ENCODE measurements at regions not wholly inside any gene's neighbourhood (a gene's known extent, or its start where the extent isn't known, plus 50 kb on each side); places are given as distances from the start of the nearest gene placed in this dataset.

GRCh38 chr4:71268166-71268565 lies 70.7 kb upstream of the SLC4A4 start:
- Histone ChIP-seq H3K4me3 (ENCODE audit: low read depth, low read length, poor library complexity, severe bottlenecking) (no peak overlapping the region), H3K4me1 (ENCODE audit: insufficient read depth, low read length, poor library complexity, severe bottlenecking) (no peaks in the 10 kb centered on the region), H3K9me2 (ENCODE audit: insufficient read depth, low read length) (no peaks in the 10 kb centered on the region), H2AFZ (ENCODE audit: low read length) (no peak overlapping the region), H3K36me3 (ENCODE audit: insufficient read depth, low read length) (no peaks in the 10 kb centered on the region), H3K27ac (ENCODE audit: low read depth, low read length, poor library complexity, severe bottlenecking) (no peak overlapping the region), H3K4me2 (ENCODE audit: low read length) (no peak overlapping the region), H4K20me1 (ENCODE audit: insufficient read depth, low read length) (no peaks in the 10 kb centered on the region), H3K79me2 (ENCODE audit: insufficient read depth, low read depth, low read length) (no peaks in the 10 kb centered on the region), H3K9me3 (ENCODE audit: low read length) (no peaks in the 10 kb centered on the region)
- DNase-seq (ENCODE audit: low spot score) = no peak
- POLR2A ChIA-PET = interaction anchor here (0.6 to 0.7 kb wide), 3 partner anchors 63 to 658 kb away, joined by 3 to 6 read pairs (median 4); no protein-coding TSS in a partner anchor
- CTCF ChIA-PET (ENCODE audit: unreplicated experiment) = no interaction called here
- no TSS peak for BruUV-seq (replicated peaks)
- intact Hi-C loops (cut with micrococcal nuclease; ENCODE audit: unreplicated experiment) = no loop called here
- TF ChIP-seq CTCF (conservative IDR thresholded peaks at IDR 0.05; ENCODE audit: low read length) = no peak
- no peak for TF ChIP-seq EZH2phosphoT487 (IDR thresholded peaks at IDR 0.05; ENCODE audit: borderline replicate concordance, low read depth, low read length)

- no peaks in the 10 kb centered on the region for H3K9me2 ChIP-seq (ENCODE audit: insufficient read depth, low read length)
- H3K4me2 ChIP-seq (ENCODE audit: low read length) = no peak overlapping the region
- ChIA-PET CTCF (ENCODE audit: unreplicated experiment) (no interaction called here), POLR2A (interaction anchor here (0.7 kb wide), 1 partner anchor 49 kb away, joined by 3 read pairs; no protein-coding TSS in a partner anchor)
- TF ChIP-seq EZH2phosphoT487 (IDR thresholded peaks at IDR 0.05; ENCODE audit: borderline replicate concordance, low read depth, low read length) (no peak), CTCF (conservative IDR thresholded peaks at IDR 0.05; ENCODE audit: low read length) (no peak)
- BruUV-seq (replicated peaks) = no TSS peak
- no peaks in the 10 kb centered on the region for H3K4me1 ChIP-seq (ENCODE audit: insufficient read depth, low read length, poor library complexity, severe bottlenecking)
- H3K9me3 ChIP-seq (ENCODE audit: low read length) = no peaks in the 10 kb centered on the region
- intact Hi-C loops (cut with micrococcal nuclease; ENCODE audit: unreplicated experiment) = no loop called here
- no peak overlapping the region for H2AFZ ChIP-seq (ENCODE audit: low read length)
- H3K4me3 ChIP-seq (ENCODE audit: low read depth, low read length, poor library complexity, severe bottlenecking) = no peak overlapping the region
- H4K20me1 ChIP-seq (ENCODE audit: insufficient read depth, low read length) = no peaks in the 10 kb centered on the region
- H3K27ac ChIP-seq (ENCODE audit: low read depth, low read length, poor library complexity, severe bottlenecking) = no peak overlapping the region
- no peaks in the 10 kb centered on the region for H3K36me3 ChIP-seq (ENCODE audit: insufficient read depth, low read length)
- no peak for DNase-seq (ENCODE audit: low spot score)
- H3K79me2 ChIP-seq (ENCODE audit: insufficient read depth, low read depth, low read length) = no peaks in the 10 kb centered on the region
Observed at GRCh38 chr4:71269233-71269632, 69.6 kb upstream of the SLC4A4 start.

GRCh38 chr4:71270901-71271300 lies 67.9 kb upstream of the SLC4A4 start:
- intact Hi-C loops (cut with micrococcal nuclease; ENCODE audit: unreplicated experiment) = loop anchor here (5.0 kb wide), 1 partner anchor 441 kb away; no protein-coding TSS in a partner anchor
- Histone ChIP-seq H3K36me3 (ENCODE audit: insufficient read depth, low read length) (no peaks in the 10 kb centered on the region), H3K4me2 (ENCODE audit: low read length) (no peak overlapping the region), H2AFZ (ENCODE audit: low read length) (no peak overlapping the region), H3K9me3 (ENCODE audit: low read length) (no peaks in the 10 kb centered on the region), H3K9me2 (ENCODE audit: insufficient read depth, low read length) (no peaks in the 10 kb centered on the region), H4K20me1 (ENCODE audit: insufficient read depth, low read length) (no peaks in the 10 kb centered on the region), H3K79me2 (ENCODE audit: insufficient read depth, low read depth, low read length) (no peaks in the 10 kb centered on the region), H3K4me1 (ENCODE audit: insufficient read depth, low read length, poor library complexity, severe bottlenecking) (no peaks in the 10 kb centered on the region), H3K27ac (ENCODE audit: low read depth, low read length, poor library complexity, severe bottlenecking) (no peak overlapping the region), H3K4me3 (ENCODE audit: low read depth, low read length, poor library complexity, severe bottlenecking) (no peak overlapping the region)
- peak; percentile 14 for DNase-seq (ENCODE audit: low spot score)
- ChIA-PET CTCF (ENCODE audit: unreplicated experiment) (no interaction called here), POLR2A (no interaction called here)
- no TSS peak for BruUV-seq (replicated peaks)
- TF ChIP-seq CTCF (conservative IDR thresholded peaks at IDR 0.05; ENCODE audit: low read length) (peak; percentile 71), EZH2phosphoT487 (IDR thresholded peaks at IDR 0.05; ENCODE audit: borderline replicate concordance, low read depth, low read length) (no peak)
